CD4-positive, alpha-beta T cell (primary cell): ENCODE measurements at regions not wholly inside any gene's neighbourhood (a gene's known extent, or its start where the extent isn't known, plus 50 kb on each side); places are given as distances from the start of the nearest gene placed in this dataset.

Source experiments
- ATAC-seq: fragments of 200-7000 bp; cut with Tn5 transposase; one replicate; pipeline ENCODE4 v1.10.0; 2022; ENCODE audit warnings: mild to moderate bottlenecking; ENCODE audit not compliant: poor library complexity
- CTCF ChIA-PET: fragments of 350-600 bp; sonication (Branson Sonifier 250); formaldehyde crosslinking; loops from one replicate; lab custom pipeline; 2021; ENCODE audit warnings: antibody characterized with exemption, inconsistent platforms; lab: Charles Lee
- POLR2A ChIA-PET: fragments of 350-600 bp; sonication (Branson Sonifier 250); formaldehyde crosslinking; loops from one replicate; lab custom pipeline; 2021; ENCODE audit warnings: antibody characterized with exemption, inconsistent platforms; lab: Charles Lee
- DNase-seq, 14 experiments: peaks; one replicate each; pipeline ENCODE4 v3.0.0-alpha.2; 2013 to 2020; ENCODE audit warnings: mixed read lengths in 2 of 14
- H3K27ac ChIP-seq, 2 donors: one replicate each; pipeline versions ENCODE4 v1.5.1 to v1.7.0; 2013; ENCODE audit warnings: low read length in 2 of 2, low read depth in 1 of 2, mild to moderate bottlenecking in 1 of 2
- H3K27me3 ChIP-seq, 2 experiments: 1 replicate in 1 of 2; 2 replicates in 1 of 2; pipeline versions ENCODE4 v1.6.1 to v1.7.0; 2013; ENCODE audit warnings: low read length in 2 of 2, control low read depth in 1 of 2, mild to moderate bottlenecking in 1 of 2, moderate library complexity in 1 of 2; ENCODE audit not compliant: insufficient read depth in 2 of 2, control insufficient read depth in 1 of 2
- H3K36me3 ChIP-seq: one replicate; pipeline ENCODE4 v1.6.1; 2013; ENCODE audit warnings: low read length, control low read depth; ENCODE audit not compliant: insufficient read depth
- H3K4me1 ChIP-seq: one replicate; pipeline ENCODE4 v1.6.1; 2013; ENCODE audit warnings: low read length, control low read depth; ENCODE audit not compliant: insufficient read depth
- H3K4me3 ChIP-seq: one replicate; pipeline ENCODE4 v1.5.1; 2013; ENCODE audit warnings: mild to moderate bottlenecking, low read length, moderate library complexity
- H3K9me3 ChIP-seq, 2 experiments: 1 replicate in 1 of 2; 2 replicates in 1 of 2; pipeline versions ENCODE4 v1.6.1 to v1.7.0; 2013; ENCODE audit warnings: low read length in 2 of 2, mild to moderate bottlenecking in 2 of 2, control low read depth in 1 of 2, moderate library complexity in 1 of 2; ENCODE audit not compliant: control insufficient read depth in 1 of 2, insufficient read depth in 1 of 2
- H3K27ac Mint-ChIP-seq: one replicate; pipeline ENCODE4 v1.8.0; 2020; ENCODE audit warnings: mixed read lengths
- H3K27me3 Mint-ChIP-seq: one replicate; pipeline ENCODE4 v1.8.0; 2021; ENCODE audit warnings: mixed read lengths
- H3K36me3 Mint-ChIP-seq: one replicate; pipeline ENCODE4 v1.8.0; 2021; ENCODE audit warnings: low read depth, mixed read lengths
- H3K4me1 Mint-ChIP-seq: one replicate; pipeline ENCODE4 v1.8.0; 2021; ENCODE audit warnings: low read depth, mixed read lengths
- H3K4me3 Mint-ChIP-seq: one replicate; pipeline ENCODE4 v1.8.0; 2020; ENCODE audit warnings: mild to moderate bottlenecking, mixed read lengths
- H3K9me3 Mint-ChIP-seq: one replicate; pipeline ENCODE4 v1.8.0; 2020; ENCODE audit warnings: mixed read lengths
- intact Hi-C, 2 experiments: fragments of 100-400 bp; cut with DNase I in 1 of 2; cut with micrococcal nuclease in 1 of 2; formaldehyde crosslinking; loops; one replicate each; pipeline versions ENCODE4 v1.15.1 to v1.9.0; 2023 to 2025; cut with DNase I, micrococcal nuclease
- TF ChIP-seq, protein P1 (sequence below): fragments of 200-600 bp; IDR thresholded peaks from one replicate; pipeline ENCODE4 v1.8.0; 2022; ENCODE audit warnings: antibody characterized with exemption, mild to moderate bottlenecking

DNA sequence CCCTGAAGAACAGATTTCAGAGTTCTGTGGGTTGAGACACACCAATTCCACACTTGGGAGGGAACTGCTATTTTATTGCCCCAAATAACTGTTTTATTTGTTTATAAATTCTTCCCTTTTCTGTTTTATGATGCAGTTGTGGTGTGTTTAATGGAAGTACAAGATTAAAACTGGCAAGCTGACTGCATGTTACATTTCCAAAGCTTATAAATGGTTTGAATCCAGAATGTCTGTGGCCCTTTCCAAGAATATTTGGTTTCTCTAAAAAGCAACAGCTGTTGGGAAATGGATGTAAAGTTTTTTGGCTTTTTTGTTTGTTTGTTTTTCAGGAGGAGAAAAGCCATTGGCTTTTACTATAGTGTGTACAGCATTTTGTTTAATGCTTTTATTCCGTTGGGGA lies 234.5 kb downstream of the MTX2 start:
- H3K4me3 ChIP-seq: no peak overlapping the region
- CTCF ChIA-PET: no interaction called here
- no peaks in the 10 kb centered on the region for H3K9me3 ChIP-seq
- Mint-ChIP-seq H3K36me3 (no peaks in the 10 kb centered on the region), H3K27me3 (peaks cover 35% of the 10 kb centered on the region), H3K4me3 (no peak overlapping the region), H3K27ac (no peak overlapping the region), H3K4me1 (no peaks in the 10 kb centered on the region), H3K9me3 (no peaks in the 10 kb centered on the region)
- peaks cover 7 to 32% of the 10 kb centered on the region in 2 experiments for H3K27me3 ChIP-seq
- POLR2A ChIA-PET: interaction anchor here (0.9 kb wide), 1 partner anchor 376 kb away, joined by 3 read pairs; no protein-coding TSS in a partner anchor
- no peaks in the 10 kb centered on the region for H3K36me3 ChIP-seq
- TF ChIP-seq, protein P1, sequence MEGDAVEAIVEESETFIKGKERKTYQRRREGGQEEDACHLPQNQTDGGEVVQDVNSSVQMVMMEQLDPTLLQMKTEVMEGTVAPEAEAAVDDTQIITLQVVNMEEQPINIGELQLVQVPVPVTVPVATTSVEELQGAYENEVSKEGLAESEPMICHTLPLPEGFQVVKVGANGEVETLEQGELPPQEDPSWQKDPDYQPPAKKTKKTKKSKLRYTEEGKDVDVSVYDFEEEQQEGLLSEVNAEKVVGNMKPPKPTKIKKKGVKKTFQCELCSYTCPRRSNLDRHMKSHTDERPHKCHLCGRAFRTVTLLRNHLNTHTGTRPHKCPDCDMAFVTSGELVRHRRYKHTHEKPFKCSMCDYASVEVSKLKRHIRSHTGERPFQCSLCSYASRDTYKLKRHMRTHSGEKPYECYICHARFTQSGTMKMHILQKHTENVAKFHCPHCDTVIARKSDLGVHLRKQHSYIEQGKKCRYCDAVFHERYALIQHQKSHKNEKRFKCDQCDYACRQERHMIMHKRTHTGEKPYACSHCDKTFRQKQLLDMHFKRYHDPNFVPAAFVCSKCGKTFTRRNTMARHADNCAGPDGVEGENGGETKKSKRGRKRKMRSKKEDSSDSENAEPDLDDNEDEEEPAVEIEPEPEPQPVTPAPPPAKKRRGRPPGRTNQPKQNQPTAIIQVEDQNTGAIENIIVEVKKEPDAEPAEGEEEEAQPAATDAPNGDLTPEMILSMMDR: no peak
- no peaks in the 10 kb centered on the region for H3K4me1 ChIP-seq
- intact Hi-C loops: no loop called here
- H3K27ac ChIP-seq: no peak overlapping the region
- DNase-seq (no peak), ATAC-seq (no peak)

GRCh38 chr2:176504440-176504839 lies 235.2 kb downstream of the MTX2 start:
- TF ChIP-seq, protein P1: no peak
- Histone ChIP-seq H3K36me3 (no peaks in the 10 kb centered on the region), H3K27ac (no peak overlapping the region), H3K4me3 (no peak overlapping the region), H3K4me1 (no peaks in the 10 kb centered on the region), H3K9me3 (no peaks in the 10 kb centered on the region), H3K27me3 (peaks cover 6 to 29% of the 10 kb centered on the region in 2 experiments)
- ATAC-seq (no peak), DNase-seq (no peak)
- CTCF ChIA-PET: no interaction called here
- Mint-ChIP-seq H3K9me3 (no peaks in the 10 kb centered on the region), H3K4me1 (no peaks in the 10 kb centered on the region), H3K27ac (no peak overlapping the region), H3K27me3 (peaks cover 30% of the 10 kb centered on the region), H3K4me3 (no peak overlapping the region), H3K36me3 (no peaks in the 10 kb centered on the region)
- intact Hi-C loops: no loop called here
- POLR2A ChIA-PET: no interaction called here

DNA sequence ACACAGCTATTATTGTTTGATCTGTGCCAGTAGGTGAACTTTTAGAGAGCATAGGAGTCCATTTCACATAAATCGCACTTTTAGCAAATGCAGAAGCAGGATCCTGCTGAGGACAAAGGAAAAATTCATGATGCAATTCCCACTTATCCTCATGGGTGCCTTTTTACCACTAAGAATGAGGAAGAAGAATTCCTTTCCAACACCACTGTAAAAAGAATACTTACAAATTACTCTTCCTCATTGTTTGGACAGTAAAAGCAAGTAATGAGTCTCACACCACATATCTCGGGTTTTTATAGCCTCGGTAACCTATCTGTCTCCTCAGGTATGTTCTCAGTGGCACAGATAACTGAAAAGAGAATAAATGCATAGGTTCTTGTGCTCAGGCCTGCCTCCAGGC lies 238.5 kb downstream of the MTX2 start:
- intact Hi-C loops: no loop called here
- Mint-ChIP-seq H3K4me3 (no peak overlapping the region), H3K9me3 (no peaks in the 10 kb centered on the region), H3K4me1 (no peaks in the 10 kb centered on the region), H3K36me3 (no peaks in the 10 kb centered on the region), H3K27me3 (peaks cover 10% of the 10 kb centered on the region), H3K27ac (no peak overlapping the region)
- H3K4me1 ChIP-seq: no peaks in the 10 kb centered on the region
- no peak for DNase-seq
- no peaks in the 10 kb centered on the region for H3K36me3 ChIP-seq
- ChIA-PET POLR2A (no interaction called here), CTCF (no interaction called here)
- no peak overlapping the region for H3K4me3 ChIP-seq
- peaks cover 3 to 12% of the 10 kb centered on the region in 2 experiments for H3K27me3 ChIP-seq
- H3K27ac ChIP-seq: no peak overlapping the region
- TF ChIP-seq, protein P1: no peak
- no peaks in the 10 kb centered on the region for H3K9me3 ChIP-seq
- ATAC-seq: no peak
